ENCODE measurements at regions not wholly inside any gene's neighbourhood (a gene's known extent, or its start where the extent isn't known, plus 50 kb on each side); places are given as distances from the start of the nearest gene placed in this dataset.

DNA sequence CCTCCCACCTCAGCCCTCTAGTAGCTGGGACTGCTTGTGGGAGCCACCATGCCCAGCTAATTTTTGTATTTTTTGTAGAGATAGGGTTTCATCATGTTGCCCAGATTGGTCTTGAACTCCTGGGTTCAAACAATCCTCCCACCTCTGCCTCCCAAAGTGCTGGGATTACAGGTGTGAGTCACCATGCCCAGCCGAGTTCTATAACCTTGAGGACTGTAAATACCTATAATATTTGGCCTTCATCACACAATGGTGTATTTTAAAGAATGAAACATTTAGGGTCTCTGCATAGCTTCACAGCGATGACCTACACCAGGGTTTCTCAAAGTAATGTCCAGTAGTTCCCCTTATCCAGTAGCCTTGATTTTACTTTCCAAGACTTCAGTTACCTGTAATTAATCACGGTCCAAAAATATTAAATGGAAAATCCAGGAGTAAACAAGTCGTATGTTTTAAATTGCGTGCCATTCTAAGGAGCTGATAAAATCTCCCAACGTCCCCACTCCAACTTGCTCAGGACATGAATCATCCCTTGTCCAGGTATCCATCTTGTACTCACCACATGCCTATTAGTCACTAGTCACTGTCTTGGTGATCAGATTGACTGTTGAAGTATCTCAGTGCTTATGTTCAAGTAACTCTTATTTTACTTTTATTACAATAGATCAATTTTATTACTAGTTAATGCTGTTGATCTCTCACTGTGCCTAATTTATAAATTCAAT lies 368.2 kb downstream of the BTG1 start:
- H3K27me3 ChIP-seq = no peaks in the 10 kb centered on the region
- no peaks in the 10 kb centered on the region for H3K36me3 ChIP-seq
- DNase-seq = no peak
- peak overlapping the region in 1 of 4 donors; percentile 65 for H3K27ac ChIP-seq
- no peak for TF ChIP-seq EP300 (IDR thresholded peaks at IDR 0.05)
- no peak for TF ChIP-seq POLR2AphosphoS5 (IDR thresholded peaks at IDR 0.05)
- TF ChIP-seq, protein P1, sequence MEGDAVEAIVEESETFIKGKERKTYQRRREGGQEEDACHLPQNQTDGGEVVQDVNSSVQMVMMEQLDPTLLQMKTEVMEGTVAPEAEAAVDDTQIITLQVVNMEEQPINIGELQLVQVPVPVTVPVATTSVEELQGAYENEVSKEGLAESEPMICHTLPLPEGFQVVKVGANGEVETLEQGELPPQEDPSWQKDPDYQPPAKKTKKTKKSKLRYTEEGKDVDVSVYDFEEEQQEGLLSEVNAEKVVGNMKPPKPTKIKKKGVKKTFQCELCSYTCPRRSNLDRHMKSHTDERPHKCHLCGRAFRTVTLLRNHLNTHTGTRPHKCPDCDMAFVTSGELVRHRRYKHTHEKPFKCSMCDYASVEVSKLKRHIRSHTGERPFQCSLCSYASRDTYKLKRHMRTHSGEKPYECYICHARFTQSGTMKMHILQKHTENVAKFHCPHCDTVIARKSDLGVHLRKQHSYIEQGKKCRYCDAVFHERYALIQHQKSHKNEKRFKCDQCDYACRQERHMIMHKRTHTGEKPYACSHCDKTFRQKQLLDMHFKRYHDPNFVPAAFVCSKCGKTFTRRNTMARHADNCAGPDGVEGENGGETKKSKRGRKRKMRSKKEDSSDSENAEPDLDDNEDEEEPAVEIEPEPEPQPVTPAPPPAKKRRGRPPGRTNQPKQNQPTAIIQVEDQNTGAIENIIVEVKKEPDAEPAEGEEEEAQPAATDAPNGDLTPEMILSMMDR (IDR thresholded peaks at IDR 0.05) = no peak
- no peak for TF ChIP-seq POLR2A (IDR thresholded peaks at IDR 0.05)
- 87 to 92% methylated on average over 6 of the region's 6 CpGs for WGBS, 2 donors
- intact Hi-C loops (cut with DNase I) = no loop called here
- no peak overlapping the region for H3K4me3 ChIP-seq
- H3K9me3 ChIP-seq = no peaks in the 10 kb centered on the region
- peaks cover 0 to 36% (median 27%) of the 10 kb centered on the region in 4 donors for H3K4me1 ChIP-seq

DNA sequence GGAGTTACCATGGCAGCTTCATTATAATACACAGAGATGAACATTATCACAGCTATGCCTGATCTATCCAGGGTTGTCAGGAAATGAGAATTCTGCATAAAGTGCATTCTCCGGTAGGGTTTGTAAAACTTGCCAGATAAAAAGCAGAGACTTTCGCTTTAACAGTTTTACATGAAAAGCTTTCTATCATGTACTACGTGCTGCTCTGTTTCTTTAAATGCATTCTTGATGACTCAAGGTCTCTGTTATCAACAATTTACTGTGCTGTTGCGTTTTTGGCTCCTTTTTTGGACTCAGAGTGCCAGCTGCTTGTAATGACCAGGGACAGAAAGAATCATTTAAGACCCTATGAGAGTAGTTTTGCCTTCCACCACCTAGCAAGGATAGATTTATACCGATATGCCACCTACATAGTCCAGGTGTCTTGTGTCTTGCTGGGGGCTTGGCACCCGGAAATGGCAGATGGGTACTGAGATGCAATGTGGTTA lies 371.2 kb downstream of the BTG1 start:
- H3K4me3 ChIP-seq = peak overlapping the region in 2 of 4 donors; percentile 1 to 26
- intact Hi-C loops (cut with DNase I) = no loop called here
- DNase-seq = no peak
- no peaks in the 10 kb centered on the region for H3K27me3 ChIP-seq
- H3K4me1 ChIP-seq = peaks cover 0 to 33% (median 27%) of the 10 kb centered on the region in 4 donors
- TF ChIP-seq POLR2AphosphoS5 (IDR thresholded peaks at IDR 0.05) (no peak), EP300 (IDR thresholded peaks at IDR 0.05) (no peak), POLR2A (IDR thresholded peaks at IDR 0.05) (no peak)
- TF ChIP-seq, protein P1 (IDR thresholded peaks at IDR 0.05) = no peak
- peak overlapping the region in 2 of 4 donors; percentile 13 to 38 for H3K27ac ChIP-seq
- 63 to 65% methylated on average over 6 of the region's 6 CpGs for WGBS, 2 donors
- no peaks in the 10 kb centered on the region for H3K36me3 ChIP-seq
- H3K9me3 ChIP-seq = no peaks in the 10 kb centered on the region

DNA sequence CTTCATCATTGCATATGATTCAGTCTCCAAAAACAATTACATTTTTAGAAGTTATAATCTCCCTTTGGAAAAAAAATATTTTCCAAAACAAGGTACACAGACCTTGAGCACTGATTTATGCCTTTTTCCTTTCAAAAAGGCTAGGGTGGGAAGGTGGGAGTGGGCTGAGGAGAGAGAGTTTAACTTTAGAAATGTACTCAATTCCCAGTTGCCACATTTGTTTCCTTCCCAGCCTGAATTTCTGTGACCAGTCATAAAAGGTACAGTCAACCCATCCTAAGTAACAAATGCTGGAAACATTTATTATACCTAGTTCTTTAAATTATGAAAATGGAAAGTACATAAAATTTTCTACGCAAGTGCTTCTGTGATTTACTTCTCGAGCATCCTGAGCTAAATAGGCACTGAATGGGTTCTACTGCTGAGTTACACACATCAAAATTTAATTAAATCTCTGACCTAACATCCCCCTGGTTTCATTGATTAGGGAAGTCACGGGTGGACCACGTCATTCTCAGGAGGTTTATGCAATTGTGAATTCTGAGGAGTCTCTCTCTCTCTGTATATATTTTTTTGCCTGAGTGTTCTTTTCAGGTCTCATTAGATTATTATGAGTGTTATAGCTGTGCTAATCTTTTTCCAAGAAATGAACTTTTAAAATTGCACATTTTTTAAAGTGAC lies 371.8 kb downstream of the BTG1 start:
- Histone ChIP-seq H3K36me3 (no peaks in the 10 kb centered on the region), H3K27ac (peak overlapping the region in 1 of 4 donors; percentile 38), H3K4me1 (peaks cover 0 to 28% (median 23%) of the 10 kb centered on the region in 4 donors), H3K27me3 (no peaks in the 10 kb centered on the region), H3K9me3 (no peaks in the 10 kb centered on the region), H3K4me3 (peak overlapping the region in 2 of 4 donors; percentile 1 to 26)
- intact Hi-C loops (cut with DNase I) = no loop called here
- WGBS, 2 donors = 83 to 87% methylated on average over 4 of the region's 4 CpGs
- DNase-seq = no peak
- no peak for TF ChIP-seq POLR2AphosphoS5 (IDR thresholded peaks at IDR 0.05)
- TF ChIP-seq, protein P1 (IDR thresholded peaks at IDR 0.05) = no peak
- no peak for TF ChIP-seq EP300 (IDR thresholded peaks at IDR 0.05)
- TF ChIP-seq POLR2A (IDR thresholded peaks at IDR 0.05) = no peak

DNA sequence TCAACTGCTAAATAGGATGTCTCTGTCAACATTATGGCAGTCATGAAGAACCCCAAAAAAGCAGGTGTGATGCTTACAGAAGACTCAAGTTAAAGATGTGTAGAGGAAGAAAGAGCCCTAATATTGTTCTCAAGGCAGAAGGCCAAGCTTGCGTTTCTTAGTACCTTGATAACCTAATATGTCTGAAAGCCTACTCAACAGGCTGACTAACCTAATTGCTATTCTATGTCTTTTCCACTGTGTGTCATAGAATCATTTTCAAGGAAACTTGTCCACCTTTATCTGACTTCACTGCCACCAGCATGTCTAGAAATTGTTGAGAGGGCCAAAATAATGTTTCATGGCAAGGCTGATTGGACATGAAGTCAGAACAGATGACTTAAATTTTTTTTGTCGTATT lies 373.2 kb downstream of the BTG1 start:
- no peaks in the 10 kb centered on the region for H3K9me3 ChIP-seq
- H3K36me3 ChIP-seq = no peaks in the 10 kb centered on the region
- 93 to 96% methylated on average over 2 of the region's 2 CpGs for WGBS, 2 donors
- no peaks in the 10 kb centered on the region for H3K27me3 ChIP-seq
- no peak overlapping the region for H3K4me3 ChIP-seq
- peaks cover 0 to 16% (median 12%) of the 10 kb centered on the region in 4 donors for H3K4me1 ChIP-seq
- intact Hi-C loops (cut with DNase I) = no loop called here
- H3K27ac ChIP-seq = no peak overlapping the region
- no peak for TF ChIP-seq POLR2A (IDR thresholded peaks at IDR 0.05)
- TF ChIP-seq, protein P1 (IDR thresholded peaks at IDR 0.05) = no peak
- TF ChIP-seq EP300 (IDR thresholded peaks at IDR 0.05) = no peak
- TF ChIP-seq POLR2AphosphoS5 (IDR thresholded peaks at IDR 0.05) = no peak
- DNase-seq = no peak

All from sigmoid colon (tissue), 6 donors.